ENCODE measurements at regions not wholly inside any gene's neighbourhood (a gene's known extent, or its start where the extent isn't known, plus 50 kb on each side); places are given as distances from the start of the nearest gene placed in this dataset.

- no peaks in the 10 kb centered on the region for H3F3A ChIP-seq (ENCODE audit: insufficient read depth, low read length, poor library complexity, severe bottlenecking)
- H3K9me3 ChIP-seq (ENCODE audit: low read length) = no peaks in the 10 kb centered on the region
- H3K79me2 ChIP-seq (replicated peaks; ENCODE audit: insufficient read depth, low read length) = no peaks in the 10 kb centered on the region
- H4K20me1 ChIP-seq (ENCODE audit: insufficient read depth) = no peaks in the 10 kb centered on the region
- no peaks in the 10 kb centered on the region for H3K36me3 ChIP-seq (ENCODE audit: insufficient read depth, low read length)
- H3K4me3 ChIP-seq (ENCODE audit: low read length) = no peak overlapping the region
- H3K27me3 ChIP-seq (ENCODE audit: insufficient read depth, low read depth, low read length) = no peaks in the 10 kb centered on the region
- H3K4me2 ChIP-seq (ENCODE audit: low read length) = no peak overlapping the region
- no peaks in the 10 kb centered on the region for H3K9me2 ChIP-seq (ENCODE audit: insufficient read depth, low read length)
- no peak overlapping the region for H3K27ac ChIP-seq (ENCODE audit: low read length)
- H2AFZ ChIP-seq (ENCODE audit: low read depth, low read length) = no peak overlapping the region
- H3K9ac ChIP-seq (ENCODE audit: low read length) = no peak overlapping the region
- TF ChIP-seq CTCF (IDR thresholded peaks at IDR 0.05; ENCODE audit: poor library complexity, severe bottlenecking) = no peak
Observed at GRCh38 chr13:111396457-111396856, 76.0 kb downstream of the TEX29 start.

GRCh38 chr13:111397202-111397880 lies 76.9 kb downstream of the TEX29 start:
- no peaks in the 10 kb centered on the region for H3K9me2 ChIP-seq (ENCODE audit: insufficient read depth, low read length)
- H3K27ac ChIP-seq (ENCODE audit: low read length) = no peak overlapping the region
- TF ChIP-seq EZH2 (IDR thresholded peaks at IDR 0.05; ENCODE audit: borderline replicate concordance, insufficient read depth, low read length, poor library complexity, severe bottlenecking) (no peak), MXI1 (conservative IDR thresholded peaks at IDR 0.05; ENCODE audit: poor library complexity, severe bottlenecking) (no peak), TAF1 (IDR thresholded peaks at IDR 0.05; ENCODE audit: low read depth) (no peak), RAD21 (conservative IDR thresholded peaks at IDR 0.05) (no peak), SMC3 (conservative IDR thresholded peaks at IDR 0.05; ENCODE audit: poor library complexity) (no peak), EP300 (conservative IDR thresholded peaks at IDR 0.05; ENCODE audit: poor library complexity, severe bottlenecking) (no peak), POLR2AphosphoS5 (IDR thresholded peaks at IDR 0.05) (no peak), CTCF (IDR thresholded peaks at IDR 0.05; ENCODE audit: poor library complexity, severe bottlenecking) (no peak), REST (IDR thresholded peaks at IDR 0.05; ENCODE audit: borderline replicate concordance) (no peak)
- H3K27me3 ChIP-seq (ENCODE audit: insufficient read depth, low read depth, low read length) = no peaks in the 10 kb centered on the region
- no peak overlapping the region for H3K9ac ChIP-seq (ENCODE audit: low read length)
- H3K36me3 ChIP-seq (ENCODE audit: insufficient read depth, low read length) = no peaks in the 10 kb centered on the region
- H3K4me2 ChIP-seq (ENCODE audit: low read length) = no peak overlapping the region
- H3K9me3 ChIP-seq (ENCODE audit: low read length) = no peaks in the 10 kb centered on the region
- no peak overlapping the region for H2AFZ ChIP-seq (ENCODE audit: low read depth, low read length)
- H3K4me3 ChIP-seq (ENCODE audit: low read length) = no peak overlapping the region
- H3K79me2 ChIP-seq (replicated peaks; ENCODE audit: insufficient read depth, low read length) = no peaks in the 10 kb centered on the region
- H4K20me1 ChIP-seq (ENCODE audit: insufficient read depth) = no peaks in the 10 kb centered on the region
- H3F3A ChIP-seq (ENCODE audit: insufficient read depth, low read length, poor library complexity, severe bottlenecking) = no peaks in the 10 kb centered on the region
